Body of pancreas (tissue), 4 donors: ENCODE measurements at regions not wholly inside any gene's neighbourhood (a gene's known extent, or its start where the extent isn't known, plus 50 kb on each side); places are given as distances from the start of the nearest gene placed in this dataset.

ENCODE experiments used
- POLR2A ChIP-seq, 3 donors: fragments of 450-650 bp; IDR thresholded peaks; one replicate each; pipeline ENCODE4 v1.6.1; 2016; ENCODE audit warnings: antibody characterized with exemption in 3 of 3, mild to moderate bottlenecking in 2 of 3
- TF ChIP-seq, protein P1 (sequence below), 7 experiments: fragments of 450-650 bp in 4 of 7; fragments of 200-600 bp in 3 of 7; sonication (generic) in 3 of 7; IDR thresholded peaks; one replicate each; pipeline ENCODE4 v1.5.1; 2016 to 2019; ENCODE audit warnings: antibody characterized with exemption in 7 of 7

DNA sequence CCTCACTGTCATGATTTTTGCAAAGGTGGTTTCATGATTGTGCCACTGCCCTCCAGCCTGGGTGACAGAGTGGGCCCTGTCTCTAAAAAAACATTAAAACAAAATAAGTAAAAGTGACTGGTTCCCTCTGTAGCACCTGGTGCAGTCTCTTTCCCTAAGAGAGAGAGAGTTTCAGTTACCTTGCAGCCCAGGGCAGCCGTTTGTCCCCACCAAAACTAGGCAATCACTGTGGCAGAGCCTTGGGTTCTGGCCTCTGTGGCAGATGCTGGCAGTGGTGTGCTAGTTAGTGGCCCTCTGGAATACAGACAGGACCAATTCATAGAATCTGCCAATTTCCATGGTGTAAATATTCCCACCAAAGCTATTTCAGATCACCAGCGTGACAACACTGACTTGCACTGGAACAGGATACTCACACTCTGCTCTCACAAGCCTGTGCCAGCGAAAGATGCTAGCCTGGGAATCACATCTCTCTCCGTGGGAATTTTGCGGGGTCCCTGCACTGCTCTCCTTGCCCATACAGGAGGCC lies 108.7 kb downstream of the TLR5 start:
- TF ChIP-seq, protein P1, sequence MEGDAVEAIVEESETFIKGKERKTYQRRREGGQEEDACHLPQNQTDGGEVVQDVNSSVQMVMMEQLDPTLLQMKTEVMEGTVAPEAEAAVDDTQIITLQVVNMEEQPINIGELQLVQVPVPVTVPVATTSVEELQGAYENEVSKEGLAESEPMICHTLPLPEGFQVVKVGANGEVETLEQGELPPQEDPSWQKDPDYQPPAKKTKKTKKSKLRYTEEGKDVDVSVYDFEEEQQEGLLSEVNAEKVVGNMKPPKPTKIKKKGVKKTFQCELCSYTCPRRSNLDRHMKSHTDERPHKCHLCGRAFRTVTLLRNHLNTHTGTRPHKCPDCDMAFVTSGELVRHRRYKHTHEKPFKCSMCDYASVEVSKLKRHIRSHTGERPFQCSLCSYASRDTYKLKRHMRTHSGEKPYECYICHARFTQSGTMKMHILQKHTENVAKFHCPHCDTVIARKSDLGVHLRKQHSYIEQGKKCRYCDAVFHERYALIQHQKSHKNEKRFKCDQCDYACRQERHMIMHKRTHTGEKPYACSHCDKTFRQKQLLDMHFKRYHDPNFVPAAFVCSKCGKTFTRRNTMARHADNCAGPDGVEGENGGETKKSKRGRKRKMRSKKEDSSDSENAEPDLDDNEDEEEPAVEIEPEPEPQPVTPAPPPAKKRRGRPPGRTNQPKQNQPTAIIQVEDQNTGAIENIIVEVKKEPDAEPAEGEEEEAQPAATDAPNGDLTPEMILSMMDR (IDR thresholded peaks at IDR 0.05) = no peak
- no peak for TF ChIP-seq POLR2A (IDR thresholded peaks at IDR 0.05)
